WTC11 (cell line): ENCODE measurements at regions not wholly inside any gene's neighbourhood (a gene's known extent, or its start where the extent isn't known, plus 50 kb on each side); places are given as distances from the start of the nearest gene placed in this dataset.

Experiments
- JUN ChIP-seq: sonication (generic); formaldehyde crosslinking; IDR thresholded peaks from 2 replicates; pipeline ENCODE4 v1.8.0; 2023; ENCODE audit warnings: mild to moderate bottlenecking, missing genetic modification reagents
- ZNF232 ChIP-seq: sonication (generic); formaldehyde crosslinking; IDR thresholded peaks from 2 replicates; pipeline ENCODE4 v1.8.0; 2022; ENCODE audit warnings: mild to moderate bottlenecking, missing genetic modification reagents
- TF ChIP-seq, protein P1 (sequence below): fragments of 200-600 bp; IDR thresholded peaks from 2 replicates; pipeline ENCODE4 v1.8.0; 2022; ENCODE audit warnings: antibody characterized with exemption

DNA sequence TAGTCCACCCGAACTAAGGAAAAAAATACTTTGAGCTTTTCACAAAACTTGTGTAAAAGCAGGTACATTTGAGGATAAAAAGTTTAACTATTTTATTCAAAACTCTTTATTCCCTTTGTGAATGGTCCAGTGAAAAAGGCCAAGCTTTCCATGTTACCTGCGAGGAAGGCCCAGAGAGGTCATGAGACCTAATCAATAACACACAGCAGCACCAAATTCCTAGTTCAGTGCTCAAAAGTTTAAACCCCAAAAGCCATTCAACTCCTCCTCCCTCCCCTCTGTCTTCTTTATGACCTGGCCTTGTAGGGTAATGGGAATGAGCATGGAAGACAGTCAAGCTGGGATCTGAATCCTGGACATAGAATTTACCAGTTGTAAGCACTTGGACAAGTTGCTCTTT, 151.9 kb upstream of the FGGY start:
- TF ChIP-seq, protein P1, sequence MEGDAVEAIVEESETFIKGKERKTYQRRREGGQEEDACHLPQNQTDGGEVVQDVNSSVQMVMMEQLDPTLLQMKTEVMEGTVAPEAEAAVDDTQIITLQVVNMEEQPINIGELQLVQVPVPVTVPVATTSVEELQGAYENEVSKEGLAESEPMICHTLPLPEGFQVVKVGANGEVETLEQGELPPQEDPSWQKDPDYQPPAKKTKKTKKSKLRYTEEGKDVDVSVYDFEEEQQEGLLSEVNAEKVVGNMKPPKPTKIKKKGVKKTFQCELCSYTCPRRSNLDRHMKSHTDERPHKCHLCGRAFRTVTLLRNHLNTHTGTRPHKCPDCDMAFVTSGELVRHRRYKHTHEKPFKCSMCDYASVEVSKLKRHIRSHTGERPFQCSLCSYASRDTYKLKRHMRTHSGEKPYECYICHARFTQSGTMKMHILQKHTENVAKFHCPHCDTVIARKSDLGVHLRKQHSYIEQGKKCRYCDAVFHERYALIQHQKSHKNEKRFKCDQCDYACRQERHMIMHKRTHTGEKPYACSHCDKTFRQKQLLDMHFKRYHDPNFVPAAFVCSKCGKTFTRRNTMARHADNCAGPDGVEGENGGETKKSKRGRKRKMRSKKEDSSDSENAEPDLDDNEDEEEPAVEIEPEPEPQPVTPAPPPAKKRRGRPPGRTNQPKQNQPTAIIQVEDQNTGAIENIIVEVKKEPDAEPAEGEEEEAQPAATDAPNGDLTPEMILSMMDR, result no peak
- TF ChIP-seq JUN (no peak), ZNF232 (no peak)
